GM12878 (cell line): ENCODE measurements at regions not wholly inside any gene's neighbourhood (a gene's known extent, or its start where the extent isn't known, plus 50 kb on each side); places are given as distances from the start of the nearest gene placed in this dataset.

Experiments
- ATAC-seq: fragments of 200-7000 bp; cut with Tn5 transposase; 3 replicates; pipeline ENCODE4 v1.9.1; 2020; ENCODE audit warnings: mild to moderate bottlenecking, moderate library complexity
- BruUV-seq: library from RNA; stranded (reverse); fragments of 400-500 nt; replicated peaks from 2 replicates; lab custom pipeline; 2021; lab: Mats Ljungman, UMichigan
- CTCF ChIA-PET: fragments of 300-600 bp; sonication (Branson Sonifier 250); formaldehyde crosslinking; extraction: SDS; loops from one replicate; lab custom pipeline; 2021; ENCODE audit warnings: inconsistent platforms; lab: Yijun Ruan, JAX
- POLR2A ChIA-PET: fragments of 350-600 bp; formaldehyde crosslinking; extraction: SDS; loops from one replicate; lab custom pipeline; 2021; ENCODE audit warnings: inconsistent platforms; lab: Charles Lee
- RAD21 ChIA-PET: fragments of 300-600 bp; sonication (Branson Sonifier 250); formaldehyde crosslinking; loops from one replicate; lab custom pipeline; 2023; ENCODE audit warnings: antibody characterized with exemption; ENCODE audit not compliant: unreplicated experiment; lab: Charles Lee
- SMC1A ChIA-PET: fragments of 300-600 bp; sonication (Branson Sonifier 250); formaldehyde crosslinking; loops from one replicate; lab custom pipeline; 2023; ENCODE audit not compliant: unreplicated experiment, uncharacterized antibody; lab: Charles Lee
- DNase-seq: peaks from one replicate; pipeline ENCODE4 v3.0.0-alpha.2; 2011; ENCODE audit warnings: low read depth, low spot score
- FAIRE-seq: peaks from 3 replicates; lab custom pipeline; 2011; peaks lifted over from hg19 to GRCh38; lab: Jason Lieb, UNC
- H2AFZ ChIP-seq: 2 replicates; pipeline ENCODE4 v1.6.0; 2011; ENCODE audit warnings: low read depth, low read length, control low read depth; ENCODE audit not compliant: control insufficient read depth
- H3K27ac ChIP-seq: 2 replicates; pipeline ENCODE4 v1.5.1; 2011; ENCODE audit warnings: control low read depth; ENCODE audit not compliant: control insufficient read depth, insufficient read depth
- H3K27me3 ChIP-seq, 2 experiments: replicated peaks in 1 of 2; 2 replicates each; pipeline versions ENCODE4 v1.6.0 to v1.6.1; 2011; ENCODE audit warnings: low read length in 1 of 2; ENCODE audit not compliant: control insufficient read depth in 2 of 2, insufficient read depth in 2 of 2
- H3K36me3 ChIP-seq, 2 experiments: 2 replicates each; pipeline ENCODE4 v1.5.1; 2011; ENCODE audit warnings: low read length in 1 of 2; ENCODE audit not compliant: control insufficient read depth in 2 of 2, insufficient read depth in 2 of 2
- H3K4me1 ChIP-seq: 2 replicates; pipeline ENCODE4 v1.6.1; 2011; ENCODE audit warnings: mild to moderate bottlenecking, low read length, moderate library complexity, mixed read lengths; ENCODE audit not compliant: control insufficient read depth, insufficient read depth
- H3K4me2 ChIP-seq: 2 replicates; pipeline ENCODE4 v1.6.0; 2011; ENCODE audit warnings: control low read depth; ENCODE audit not compliant: control insufficient read depth, insufficient read depth
- H3K4me3 ChIP-seq: fragments of 200-600 bp; sonication (generic); 2 replicates; pipeline ENCODE4 v1.5.1; 2016
- H3K79me2 ChIP-seq: 2 replicates; pipeline ENCODE4 v1.6.0; 2011; ENCODE audit warnings: low read length; ENCODE audit not compliant: control insufficient read depth, insufficient read depth
- H3K9ac ChIP-seq: 2 replicates; pipeline ENCODE4 v1.8.0; 2011; ENCODE audit warnings: low read length, control low read depth, mixed read lengths; ENCODE audit not compliant: control insufficient read depth, insufficient read depth
- H3K9me3 ChIP-seq: replicated peaks from 3 replicates; pipeline ENCODE4 v1.5.1; 2011; ENCODE audit warnings: mild to moderate bottlenecking, low read length; ENCODE audit not compliant: control insufficient read depth, insufficient read depth
- H4K20me1 ChIP-seq: 2 replicates; pipeline ENCODE4 v1.6.0; 2011; ENCODE audit not compliant: control insufficient read depth, insufficient read depth
- BHLHE40 ChIP-seq, 2 experiments: fragments of 450-650 bp in 1 of 2; IDR thresholded peaks; 2 replicates each; pipeline ENCODE4 v1.6.1; 2011 to 2017; ENCODE audit warnings: low read depth in 2 of 2, borderline replicate concordance in 1 of 2, improper control_type of control experiment in 1 of 2, low read length in 1 of 2, mild to moderate bottlenecking in 1 of 2
- CBX3 ChIP-seq: fragments of 200-600 bp; sonication (generic); IDR thresholded peaks from 2 replicates; pipeline ENCODE4 v1.6.1; 2016; ENCODE audit warnings: low read depth, borderline replicate concordance
- FOS ChIP-seq: IDR thresholded peaks from 3 replicates; pipeline ENCODE4 v1.6.1; 2011; ENCODE audit warnings: borderline replicate concordance; ENCODE audit not compliant: insufficient read length; ENCODE audit errors: extremely low read depth
- GABPA ChIP-seq: IDR thresholded peaks from 2 replicates; pipeline ENCODE4 v1.6.1; 2014; ENCODE audit warnings: antibody characterized with exemption, low read depth, mild to moderate bottlenecking, inconsistent platforms
- KLF5 ChIP-seq: fragments of 450-650 bp; IDR thresholded peaks from 2 replicates; pipeline ENCODE4 v1.6.1; 2014; ENCODE audit warnings: mild to moderate bottlenecking; ENCODE audit not compliant: partially characterized antibody
- MTA2 ChIP-seq: fragments of 450-650 bp; IDR thresholded peaks from 2 replicates; pipeline ENCODE4 v1.6.1; 2016; ENCODE audit warnings: low read depth, mild to moderate bottlenecking, moderate library complexity
- RCOR1 ChIP-seq: conservative IDR thresholded peaks from 2 replicates; pipeline ENCODE4 v1.6.1; 2012; ENCODE audit warnings: low read depth, low read length, improper control_type of control experiment
- YY1 ChIP-seq: IDR thresholded peaks from 2 replicates; pipeline ENCODE4 v1.6.1; 2011; ENCODE audit warnings: low read depth, mild to moderate bottlenecking, low read length
- ZNF384 ChIP-seq: IDR thresholded peaks from 2 replicates; pipeline ENCODE4 v1.6.1; 2012; ENCODE audit warnings: low read depth, mild to moderate bottlenecking, low read length, improper control_type of control experiment, borderline replicate concordance
- WGBS: methylation state at CpG from one replicate; pipeline ENCODE4 v1.1.6; 2016; ENCODE audit warnings: low lambda C conversion rate; ENCODE audit not compliant: insufficient replicate concordance, insufficient coverage; ENCODE audit errors: missing lambda C conversion rate; 5-methylcytosine and 5-hydroxymethylcytosine counted together
- in situ Hi-C: fragments of 300-500 bp; cut with MboI; formaldehyde crosslinking; loops from 9 replicates; pipeline ENCODE4 v1.14.3; 2018; ENCODE audit warnings: mixed read lengths
- intact Hi-C: fragments of 100-400 bp; cut with micrococcal nuclease; formaldehyde crosslinking; loops from one replicate; pipeline ENCODE4 v1.14.2; 2022; ENCODE audit not compliant: unreplicated experiment
- TF ChIP-seq, protein P1 (sequence below): fragments of 450-650 bp; IDR thresholded peaks from 2 replicates; pipeline ENCODE4 v1.6.1; 2016; ENCODE audit warnings: mild to moderate bottlenecking

- intact Hi-C loops = no loop called here
- FAIRE-seq (no peak), DNase-seq (no peak)
- Histone ChIP-seq H3K4me1 (no peaks in the 10 kb centered on the region), H3K9me3 (no peaks in the 10 kb centered on the region; the same call in 2 of the 3 replicates)
- TF ChIP-seq ZNF384 (no peak), FOS (no peak), MTA2 (no peak), CBX3 (no peak), BHLHE40 (IDR thresholded peaks at IDR 0.05; ENCODE audit: borderline replicate concordance in 1 of 2, low read depth in 2 of 2, low read length in 1 of 2) (no peak), YY1 (no peak), GABPA (no peak), KLF5 (no peak), RCOR1 (no peak)
- TF ChIP-seq, protein P1, sequence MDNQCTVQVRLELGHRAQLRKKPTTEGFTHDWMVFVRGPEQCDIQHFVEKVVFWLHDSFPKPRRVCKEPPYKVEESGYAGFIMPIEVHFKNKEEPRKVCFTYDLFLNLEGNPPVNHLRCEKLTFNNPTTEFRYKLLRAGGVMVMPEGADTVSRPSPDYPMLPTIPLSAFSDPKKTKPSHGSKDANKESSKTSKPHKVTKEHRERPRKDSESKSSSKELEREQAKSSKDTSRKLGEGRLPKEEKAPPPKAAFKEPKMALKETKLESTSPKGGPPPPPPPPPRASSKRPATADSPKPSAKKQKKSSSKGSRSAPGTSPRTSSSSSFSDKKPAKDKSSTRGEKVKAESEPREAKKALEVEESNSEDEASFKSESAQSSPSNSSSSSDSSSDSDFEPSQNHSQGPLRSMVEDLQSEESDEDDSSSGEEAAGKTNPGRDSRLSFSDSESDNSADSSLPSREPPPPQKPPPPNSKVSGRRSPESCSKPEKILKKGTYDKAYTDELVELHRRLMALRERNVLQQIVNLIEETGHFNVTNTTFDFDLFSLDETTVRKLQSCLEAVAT = no peak
- TF ChIP-seq, all 136 proteins: peak for 0
- no peak overlapping the region for H3K27ac ChIP-seq
- no peaks in the 10 kb centered on the region for H3K27me3 ChIP-seq
- no TSS peak for BruUV-seq
- ChIA-PET CTCF (no interaction called here), POLR2A (no interaction called here), RAD21 (no interaction called here), SMC1A (interaction anchor here (0.7 to 0.8 kb wide), 2 partner anchors 12 to 314 kb away, joined by 3 read pairs; no protein-coding TSS in a partner anchor)
- H3K9ac ChIP-seq = no peak overlapping the region
- no peaks in the 10 kb centered on the region for H3K36me3 ChIP-seq
- H3K4me2 ChIP-seq = no peak overlapping the region
- no peak overlapping the region for H2AFZ ChIP-seq
- 96% methylated on average over 2 of the region's 2 CpGs for WGBS
- H3K79me2 ChIP-seq = no peaks in the 10 kb centered on the region
- H3K4me3 ChIP-seq = no peak overlapping the region
- no peaks in the 10 kb centered on the region for H4K20me1 ChIP-seq
- in situ Hi-C loops = no loop called here
- ATAC-seq = no peak
These were observed 246.7 kb upstream of the CBLB start for GRCh38 chr3:106115557-106115956.
